Muscle of leg (tissue), 3 donors: ENCODE measurements at regions not wholly inside any gene's neighbourhood (a gene's known extent, or its start where the extent isn't known, plus 50 kb on each side); places are given as distances from the start of the nearest gene placed in this dataset.

Experiments
- DNase-seq: peaks from one replicate; pipeline ENCODE4 v3.0.0; 2013
- H3K27ac ChIP-seq: one replicate; pipeline ENCODE4 v1.5.1; 2013; ENCODE audit warnings: mild to moderate bottlenecking, low read length, control low read depth
- H3K27me3 ChIP-seq: one replicate; pipeline ENCODE4 v1.6.1; 2013; ENCODE audit warnings: low read length; ENCODE audit not compliant: control insufficient read depth, insufficient read depth
- H3K36me3 ChIP-seq: one replicate; pipeline ENCODE4 v1.6.1; 2013; ENCODE audit warnings: low read length; ENCODE audit not compliant: control insufficient read depth, insufficient read depth
- H3K4me1 ChIP-seq: one replicate; pipeline ENCODE4 v1.6.1; 2013; ENCODE audit warnings: low read length; ENCODE audit not compliant: control insufficient read depth, insufficient read depth
- H3K4me3 ChIP-seq: one replicate; pipeline ENCODE4 v1.5.1; 2013; ENCODE audit warnings: low read length, control low read depth
- H3K9me3 ChIP-seq: replicated peaks from 2 replicates; pipeline ENCODE4 v1.6.1; 2013; ENCODE audit warnings: low read depth, low read length; ENCODE audit not compliant: control insufficient read depth
- WGBS: methylation state at CpG from one replicate; pipeline ENCODE4 v1.1.5; 2013; ENCODE audit warnings: missing lambda C conversion rate; ENCODE audit not compliant: insufficient coverage; 5-methylcytosine and 5-hydroxymethylcytosine counted together

GRCh38 chr11:97800891-97801290 is 1219.9 kb upstream of the CNTN5 start:
- H3K36me3 ChIP-seq: no peaks in the 10 kb centered on the region
- no peaks in the 10 kb centered on the region for H3K27me3 ChIP-seq
- H3K4me1 ChIP-seq: no peaks in the 10 kb centered on the region
- H3K9me3 ChIP-seq: no peaks in the 10 kb centered on the region
- H3K4me3 ChIP-seq: no peak overlapping the region
- H3K27ac ChIP-seq: no peak overlapping the region
- no peak for DNase-seq
- no CpG with 5 or more reads among the region's 3 CpGs for WGBS

DNA sequence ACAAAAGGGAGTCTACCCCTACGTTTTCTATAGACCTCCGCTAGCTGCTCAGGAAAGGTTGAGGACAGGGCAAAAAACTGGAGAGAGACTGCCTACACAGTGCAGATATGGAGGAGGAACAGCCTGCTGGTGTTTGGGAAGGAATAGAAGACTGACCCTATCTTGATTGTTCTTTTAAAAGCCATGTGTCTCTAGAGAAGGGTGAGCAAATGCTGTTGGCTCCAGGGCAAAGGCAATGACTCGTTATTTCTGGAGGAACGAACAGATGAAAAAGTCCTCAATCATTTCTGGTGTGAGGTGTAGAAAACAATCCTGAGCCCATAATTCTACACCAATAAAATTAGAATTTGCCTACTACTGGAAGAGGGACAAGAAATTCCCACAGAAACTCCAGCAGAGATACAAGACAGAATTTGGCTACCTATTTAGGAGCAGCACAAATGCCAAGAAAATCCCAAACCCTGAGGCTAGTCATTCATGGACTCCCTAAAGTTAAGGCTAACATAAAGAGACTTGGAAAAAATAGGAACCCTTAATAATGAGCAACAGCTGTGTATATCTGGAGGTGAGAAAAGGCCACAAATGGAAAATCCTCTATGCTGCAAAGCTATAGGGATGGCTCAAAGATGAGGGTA is 1206.3 kb upstream of the CNTN5 start:
- peak; percentile 4 for DNase-seq
- no peaks in the 10 kb centered on the region for H3K4me1 ChIP-seq
- H3K27ac ChIP-seq: no peak overlapping the region
- no peaks in the 10 kb centered on the region for H3K27me3 ChIP-seq
- no CpG with 5 or more reads among the region's 4 CpGs for WGBS
- no peak overlapping the region for H3K4me3 ChIP-seq
- H3K36me3 ChIP-seq: no peaks in the 10 kb centered on the region
- peaks cover 3% of the 10 kb centered on the region for H3K9me3 ChIP-seq

DNA sequence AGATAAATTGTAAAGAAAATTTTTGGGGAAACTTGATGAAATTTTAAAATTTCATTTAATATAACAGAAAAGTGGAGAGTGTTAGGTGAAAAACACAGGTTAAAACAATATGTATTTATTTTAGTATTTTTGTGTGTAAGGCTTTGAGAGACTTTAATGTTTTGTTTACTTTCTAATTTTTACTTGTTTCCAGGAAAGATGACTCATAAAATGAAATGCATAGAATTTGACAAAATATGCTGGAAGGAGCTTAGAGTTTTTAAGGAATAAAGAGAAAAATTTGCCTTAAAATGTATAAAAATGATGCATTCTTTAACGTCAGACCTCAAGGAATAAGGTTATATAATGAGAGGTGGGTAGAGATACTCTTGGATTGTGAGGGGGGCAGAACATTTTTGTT is 1205.1 kb upstream of the CNTN5 start:
- H3K4me1 ChIP-seq: no peaks in the 10 kb centered on the region
- H3K27me3 ChIP-seq: no peaks in the 10 kb centered on the region
- no peak overlapping the region for H3K4me3 ChIP-seq
- H3K9me3 ChIP-seq: no peaks in the 10 kb centered on the region
- no peak overlapping the region for H3K27ac ChIP-seq
- DNase-seq: peak; percentile 9
- no peaks in the 10 kb centered on the region for H3K36me3 ChIP-seq
- 88% methylated on average over 1 of the region's 1 CpG for WGBS

DNA sequence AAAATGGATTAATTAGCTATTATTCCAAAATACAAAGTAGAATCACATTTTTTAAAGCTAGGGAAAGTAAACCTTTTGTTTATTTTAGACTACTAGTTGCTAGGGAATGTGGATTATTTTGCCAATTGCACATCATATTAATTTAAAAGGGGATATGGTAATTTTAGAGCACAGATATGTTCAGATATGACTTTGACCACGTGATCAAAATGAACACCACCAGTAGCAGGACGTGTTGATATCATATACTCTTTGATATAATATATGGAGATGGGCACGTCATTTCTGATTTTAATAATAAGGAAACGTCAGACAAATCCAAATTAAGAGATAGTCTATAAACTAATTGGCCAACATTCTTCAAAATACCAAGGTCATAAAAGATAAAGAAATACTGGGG is 1188.3 kb upstream of the CNTN5 start:
- H3K36me3 ChIP-seq: no peaks in the 10 kb centered on the region
- no CpG with 5 or more reads among the region's 4 CpGs for WGBS
- no peaks in the 10 kb centered on the region for H3K27me3 ChIP-seq
- H3K4me1 ChIP-seq: no peaks in the 10 kb centered on the region
- no peaks in the 10 kb centered on the region for H3K9me3 ChIP-seq
- no peak for DNase-seq
- H3K27ac ChIP-seq: no peak overlapping the region
- no peak overlapping the region for H3K4me3 ChIP-seq

- Histone ChIP-seq H3K4me1 (no peaks in the 10 kb centered on the region), H3K27me3 (no peaks in the 10 kb centered on the region), H3K36me3 (no peaks in the 10 kb centered on the region), H3K9me3 (no peaks in the 10 kb centered on the region), H3K27ac (no peak overlapping the region), H3K4me3 (no peak overlapping the region)
- 94% methylated on average over 2 of the region's 2 CpGs for WGBS
- DNase-seq: no peak
Observed at GRCh38 chr11:97833412-97833811, 1187.3 kb upstream of the CNTN5 start.

- Histone ChIP-seq H3K9me3 (no peaks in the 10 kb centered on the region), H3K4me3 (no peak overlapping the region), H3K36me3 (no peaks in the 10 kb centered on the region), H3K27me3 (no peaks in the 10 kb centered on the region), H3K27ac (no peak overlapping the region), H3K4me1 (no peaks in the 10 kb centered on the region)
- no peak for DNase-seq
Observed at GRCh38 chr11:97844016-97844415, 1176.7 kb upstream of the CNTN5 start.

DNA sequence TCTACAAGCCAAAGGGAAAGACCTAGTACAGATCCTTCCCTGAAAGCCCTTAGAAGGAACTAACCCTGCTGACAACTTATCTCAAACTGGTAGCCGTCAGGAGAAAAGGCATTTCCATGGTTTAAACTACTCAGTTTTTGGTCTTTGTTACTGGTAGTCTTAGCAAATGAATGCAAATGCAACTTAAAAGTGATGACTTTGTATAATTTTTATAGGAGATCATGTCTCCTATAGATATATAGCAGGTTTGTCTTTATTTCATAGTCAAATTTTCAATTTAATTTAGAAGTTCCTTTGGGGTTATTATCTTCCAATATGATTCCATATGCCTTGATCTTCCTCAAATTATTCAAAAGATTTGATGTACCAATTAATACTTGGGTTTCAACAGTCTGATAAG is 1173.0 kb upstream of the CNTN5 start:
- no peak overlapping the region for H3K27ac ChIP-seq
- no peak for DNase-seq
- H3K4me3 ChIP-seq: no peak overlapping the region
- no peaks in the 10 kb centered on the region for H3K27me3 ChIP-seq
- no peaks in the 10 kb centered on the region for H3K36me3 ChIP-seq
- no peaks in the 10 kb centered on the region for H3K9me3 ChIP-seq
- no peaks in the 10 kb centered on the region for H3K4me1 ChIP-seq
- no CpG with 5 or more reads among the region's 1 CpG for WGBS

DNA sequence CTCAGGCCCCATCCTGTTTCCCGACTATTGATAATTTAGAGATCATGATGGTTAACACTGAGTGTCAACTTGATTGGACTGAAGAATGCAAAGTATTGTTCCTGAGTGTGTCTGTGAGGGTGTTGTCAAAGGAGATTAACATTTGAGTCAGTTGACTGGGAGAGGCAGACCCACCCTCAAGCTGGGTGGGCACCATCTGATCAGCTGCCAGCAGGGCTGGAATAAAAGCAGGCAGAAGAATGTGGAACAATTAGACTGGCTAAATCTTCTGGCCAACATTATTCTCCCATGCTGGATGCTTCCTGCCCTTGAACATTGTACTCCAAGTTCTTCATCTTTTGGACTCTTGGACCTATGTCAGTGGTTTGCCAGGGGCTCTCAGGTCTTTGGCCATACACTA is 1170.0 kb upstream of the CNTN5 start:
- Histone ChIP-seq H3K27me3 (no peaks in the 10 kb centered on the region), H3K36me3 (no peaks in the 10 kb centered on the region), H3K27ac (no peak overlapping the region), H3K9me3 (no peaks in the 10 kb centered on the region), H3K4me1 (no peaks in the 10 kb centered on the region), H3K4me3 (no peak overlapping the region)
- DNase-seq: no peak
- 83% methylated on average over 1 of the region's 1 CpG for WGBS

DNA sequence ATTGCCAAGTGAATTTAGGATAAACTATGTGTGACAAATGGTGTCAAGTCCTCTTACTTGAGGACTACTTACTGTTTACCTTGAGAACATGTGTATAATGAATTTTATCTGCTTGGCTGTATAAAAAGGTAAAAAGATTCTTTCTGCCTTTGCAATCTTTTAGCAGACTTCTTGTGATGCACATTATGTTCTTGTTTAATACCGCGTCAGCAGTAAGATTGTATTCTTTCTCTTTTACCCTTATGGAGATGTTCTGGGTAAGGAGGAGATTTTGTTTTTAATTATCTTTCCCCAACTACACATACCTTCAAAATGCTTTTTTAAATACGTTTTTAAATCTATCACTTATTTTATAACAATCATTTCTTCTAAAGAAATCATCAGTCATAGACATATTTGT is 1166.4 kb upstream of the CNTN5 start:
- H3K4me1 ChIP-seq: no peaks in the 10 kb centered on the region
- H3K4me3 ChIP-seq: no peak overlapping the region
- no peaks in the 10 kb centered on the region for H3K27me3 ChIP-seq
- no CpG with 5 or more reads among the region's 3 CpGs for WGBS
- DNase-seq: no peak
- no peaks in the 10 kb centered on the region for H3K9me3 ChIP-seq
- H3K36me3 ChIP-seq: no peaks in the 10 kb centered on the region
- no peak overlapping the region for H3K27ac ChIP-seq

DNA sequence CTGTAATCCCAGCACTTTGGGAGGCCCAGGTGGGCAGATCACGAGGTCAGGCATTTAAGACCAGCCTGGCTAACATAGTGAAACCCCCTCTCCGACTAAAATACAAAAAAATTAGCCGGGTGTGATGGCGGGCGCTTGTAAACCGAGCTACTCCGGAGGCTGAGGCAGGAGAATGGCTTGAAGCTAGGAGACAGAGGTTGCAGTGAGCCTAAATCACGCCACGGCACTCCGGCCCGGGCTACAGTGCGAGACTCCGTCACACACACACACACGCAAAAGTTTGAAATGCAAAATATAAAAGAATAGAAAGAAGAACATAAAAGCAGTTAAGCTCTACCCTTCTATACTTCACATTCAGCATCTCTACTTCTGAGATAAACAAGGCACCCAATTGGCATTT is 1165.9 kb upstream of the CNTN5 start:
- Histone ChIP-seq H3K27me3 (no peaks in the 10 kb centered on the region), H3K27ac (no peak overlapping the region), H3K36me3 (no peaks in the 10 kb centered on the region), H3K9me3 (no peaks in the 10 kb centered on the region), H3K4me1 (no peaks in the 10 kb centered on the region), H3K4me3 (no peak overlapping the region)
- no peak for DNase-seq
- WGBS: no CpG with 5 or more reads among the region's 14 CpGs

DNA sequence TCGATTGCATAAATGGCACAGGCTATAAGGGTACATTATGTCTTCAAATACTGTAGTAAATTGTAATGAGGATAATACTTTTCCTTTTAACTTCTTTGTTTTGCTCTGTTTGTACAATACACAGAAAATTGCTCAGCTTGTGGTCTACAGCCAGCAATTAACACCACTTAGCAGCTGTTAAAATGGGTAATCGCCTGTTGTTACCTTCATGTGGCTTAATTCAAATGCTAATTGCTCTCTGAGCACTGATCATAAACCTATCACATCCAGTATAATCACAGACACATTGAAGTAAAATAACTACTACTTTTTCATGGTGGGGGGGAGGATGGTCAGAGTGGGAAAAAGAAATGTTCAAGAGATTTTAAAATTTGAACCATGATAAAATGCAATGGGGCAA is 1164.1 kb upstream of the CNTN5 start:
- no peak for DNase-seq
- H3K4me1 ChIP-seq: no peaks in the 10 kb centered on the region
- no peaks in the 10 kb centered on the region for H3K27me3 ChIP-seq
- no CpG with 5 or more reads among the region's 2 CpGs for WGBS
- no peaks in the 10 kb centered on the region for H3K9me3 ChIP-seq
- no peaks in the 10 kb centered on the region for H3K36me3 ChIP-seq
- H3K4me3 ChIP-seq: no peak overlapping the region
- no peak overlapping the region for H3K27ac ChIP-seq
